Astrocyte (in vitro differentiated cells and primary cell): ENCODE measurements at regions not wholly inside any gene's neighbourhood (a gene's known extent, or its start where the extent isn't known, plus 50 kb on each side); places are given as distances from the start of the nearest gene placed in this dataset.
"Not testable (repeated sequence)": the region's sequence is repeated elsewhere in the genome, so short reads cannot be mapped to it uniquely, and the experiment has no call there.

ENCODE experiments used
- DNase-seq: peaks from one replicate; pipeline ENCODE4 v3.0.0-alpha.2; 2010; ENCODE audit warnings: low read depth
- FAIRE-seq: peaks from 2 replicates; lab custom pipeline; 2011; peaks lifted over from hg19 to GRCh38; lab: Jason Lieb, UNC
- H2AFZ ChIP-seq: 2 replicates; pipeline ENCODE4 v1.6.0; 2012; ENCODE audit warnings: low read depth, low read length, inconsistent platforms
- H3K27ac ChIP-seq: 2 replicates; pipeline ENCODE4 v1.5.1; 2011; ENCODE audit warnings: low read depth, low read length, inconsistent platforms
- H3K27me3 ChIP-seq: 2 replicates; pipeline ENCODE4 v1.6.0; 2011; ENCODE audit warnings: low read length, inconsistent platforms; ENCODE audit not compliant: insufficient read depth
- H3K36me3 ChIP-seq: 2 replicates; pipeline ENCODE4 v1.5.1; 2011; ENCODE audit warnings: low read length, inconsistent platforms; ENCODE audit not compliant: insufficient read depth
- H3K4me1 ChIP-seq: 2 replicates; pipeline ENCODE4 v1.5.1; 2011; ENCODE audit warnings: low read length, inconsistent platforms; ENCODE audit not compliant: insufficient read depth
- H3K4me2 ChIP-seq: 2 replicates; pipeline ENCODE4 v1.6.0; 2012; ENCODE audit warnings: low read length, inconsistent platforms
- H3K4me3 ChIP-seq: 2 replicates; pipeline ENCODE4 v1.5.1; 2011; ENCODE audit warnings: low read depth, mild to moderate bottlenecking, low read length, inconsistent platforms; ENCODE audit not compliant: insufficient read depth
- H3K79me2 ChIP-seq: 2 replicates; pipeline ENCODE4 v1.6.0; 2012; ENCODE audit warnings: mild to moderate bottlenecking, low read length, inconsistent platforms; ENCODE audit not compliant: insufficient read depth
- H3K9ac ChIP-seq: 2 replicates; pipeline ENCODE4 v1.6.0; 2012; ENCODE audit warnings: mild to moderate bottlenecking, low read length, inconsistent platforms
- H3K9me3 ChIP-seq: 2 replicates; pipeline ENCODE4 v1.5.1; 2012; ENCODE audit warnings: low read depth, mild to moderate bottlenecking, low read length, inconsistent platforms; ENCODE audit not compliant: insufficient read depth
- H4K20me1 ChIP-seq: 2 replicates; pipeline ENCODE4 v1.6.0; 2012; ENCODE audit warnings: low read length, inconsistent platforms; ENCODE audit not compliant: insufficient read depth
- H3K27ac Mint-ChIP-seq: one replicate; pipeline ENCODE4 v1.8.0; 2021; ENCODE audit warnings: mild to moderate bottlenecking, mixed read lengths; ENCODE audit not compliant: unreplicated experiment
- H3K27me3 Mint-ChIP-seq: one replicate; pipeline ENCODE4 v1.8.0; 2021; ENCODE audit warnings: low read depth, mixed read lengths; ENCODE audit not compliant: unreplicated experiment
- H3K36me3 Mint-ChIP-seq: one replicate; pipeline ENCODE4 v1.8.0; 2021; ENCODE audit warnings: low read depth, mixed read lengths; ENCODE audit not compliant: unreplicated experiment
- H3K4me1 Mint-ChIP-seq: one replicate; pipeline ENCODE4 v1.8.0; 2021; ENCODE audit warnings: low read depth, mixed read lengths; ENCODE audit not compliant: unreplicated experiment
- H3K4me3 Mint-ChIP-seq: one replicate; pipeline ENCODE4 v1.8.0; 2021; ENCODE audit warnings: mild to moderate bottlenecking, moderate library complexity, mixed read lengths; ENCODE audit not compliant: unreplicated experiment
- H3K9me3 Mint-ChIP-seq: one replicate; pipeline ENCODE4 v1.8.0; 2021; ENCODE audit warnings: mild to moderate bottlenecking, mixed read lengths; ENCODE audit not compliant: unreplicated experiment
- CTCF ChIP-seq: IDR thresholded peaks from 2 replicates; pipeline ENCODE4 v1.5.1; 2011; ENCODE audit warnings: low read depth, mild to moderate bottlenecking, inconsistent platforms, low read length, moderate library complexity; ENCODE audit not compliant: insufficient read depth
- EZH2 ChIP-seq: IDR thresholded peaks from 2 replicates; pipeline ENCODE4 v1.6.1; 2012; ENCODE audit warnings: mild to moderate bottlenecking, low read length, inconsistent platforms; ENCODE audit not compliant: insufficient read depth

GRCh38 chr14:56996721-56997399, 186.6 kb upstream of the OTX2 start:
- Histone ChIP-seq H3K79me2 (no peaks in the 10 kb centered on the region), H3K4me3 (no peak overlapping the region), H3K27ac (no peak overlapping the region), H2AFZ (no peak overlapping the region), H3K9me3 (no peaks in the 10 kb centered on the region), H3K27me3 (no peaks in the 10 kb centered on the region), H3K36me3 (no peaks in the 10 kb centered on the region), H4K20me1 (no peaks in the 10 kb centered on the region), H3K4me1 (no peaks in the 10 kb centered on the region), H3K4me2 (no peak overlapping the region), H3K9ac (no peak overlapping the region)
- FAIRE-seq, result no peak
- Mint-ChIP-seq H3K36me3 (no peaks in the 10 kb centered on the region), H3K27ac (no peak overlapping the region), H3K4me3 (no peak overlapping the region), H3K9me3 (no peaks in the 10 kb centered on the region), H3K27me3 (peaks cover 2% of the 10 kb centered on the region), H3K4me1 (peaks cover 6% of the 10 kb centered on the region)
- DNase-seq, result no peak
- TF ChIP-seq EZH2, result no peak
- TF ChIP-seq CTCF, result no peak

- Mint-ChIP-seq H3K9me3 (peaks cover 3% of the 10 kb centered on the region), H3K27ac (no peak overlapping the region), H3K36me3 (no peaks in the 10 kb centered on the region), H3K4me3 (no peak overlapping the region), H3K4me1 (peaks cover 7% of the 10 kb centered on the region), H3K27me3 (no peaks in the 10 kb centered on the region)
- Histone ChIP-seq H3K9ac (no peak overlapping the region), H3K4me1 (no peaks in the 10 kb centered on the region), H3K4me3 (no peak overlapping the region), H3K27ac (no peak overlapping the region), H3K27me3 (no peaks in the 10 kb centered on the region), H3K9me3 (peaks cover 3% of the 10 kb centered on the region), H4K20me1 (no peaks in the 10 kb centered on the region), H3K36me3 (no peaks in the 10 kb centered on the region), H2AFZ (no peak overlapping the region), H3K79me2 (no peaks in the 10 kb centered on the region), H3K4me2 (no peak overlapping the region)
- no peak for DNase-seq
- TF ChIP-seq EZH2 (no peak), CTCF (no peak)
- no peak for FAIRE-seq
Observed at GRCh38 chr14:56995010-56995409, 184.7 kb upstream of the OTX2 start.

GRCh38 chr14:56992332-56992820, 182.1 kb upstream of the OTX2 start:
- no peaks in the 10 kb centered on the region for H3K36me3 ChIP-seq
- no peak overlapping the region for H2AFZ ChIP-seq
- H4K20me1 ChIP-seq, result no peaks in the 10 kb centered on the region
- TF ChIP-seq CTCF (no peak), EZH2 (no peak)
- no peak overlapping the region for H3K4me2 ChIP-seq
- H3K27ac ChIP-seq, result no peak overlapping the region
- H3K4me1 ChIP-seq, result no peaks in the 10 kb centered on the region
- H3K4me3 ChIP-seq, result no peak overlapping the region
- H3K9me3 ChIP-seq, result peaks cover 3% of the 10 kb centered on the region
- H3K4me1 Mint-ChIP-seq, result peaks cover 2% of the 10 kb centered on the region
- H3K27ac Mint-ChIP-seq, result no peak overlapping the region
- no peak overlapping the region for H3K4me3 Mint-ChIP-seq
- FAIRE-seq (no peak), DNase-seq (no peak)
- no peaks in the 10 kb centered on the region for H3K79me2 ChIP-seq
- no peaks in the 10 kb centered on the region for H3K27me3 Mint-ChIP-seq
- peaks cover 3% of the 10 kb centered on the region for H3K9me3 Mint-ChIP-seq
- H3K9ac ChIP-seq, result no peak overlapping the region
- H3K36me3 Mint-ChIP-seq, result no peaks in the 10 kb centered on the region
- H3K27me3 ChIP-seq, result no peaks in the 10 kb centered on the region

GRCh38 chr14:56990991-56991627, 180.8 kb upstream of the OTX2 start:
- not testable (repeated sequence) for H3K9me3 ChIP-seq, H3K36me3 Mint-ChIP-seq, H3K4me1 Mint-ChIP-seq, H3K27me3 ChIP-seq, H3K4me1 ChIP-seq, H3K9me3 Mint-ChIP-seq, H2AFZ ChIP-seq, H3K4me2 ChIP-seq, H4K20me1 ChIP-seq, H3K27me3 Mint-ChIP-seq, H3K4me3 ChIP-seq, FAIRE-seq, H3K79me2 ChIP-seq, DNase-seq, H3K9ac ChIP-seq, H3K27ac Mint-ChIP-seq, H3K4me3 Mint-ChIP-seq, H3K36me3 ChIP-seq, H3K27ac ChIP-seq
